Ishikawa (cell line): ENCODE measurements at regions not wholly inside any gene's neighbourhood (a gene's known extent, or its start where the extent isn't known, plus 50 kb on each side); places are given as distances from the start of the nearest gene placed in this dataset.

ENCODE experiments used
- CEBPB ChIP-seq: IDR thresholded peaks from 2 replicates; pipeline ENCODE4 v1.6.1; 2012
- CREB1 ChIP-seq: IDR thresholded peaks from 2 replicates; pipeline ENCODE4 v1.6.1; 2012; ENCODE audit warnings: low read depth
- EGR1 ChIP-seq: IDR thresholded peaks from 2 replicates; pipeline ENCODE4 v1.6.1; 2012
- EP300 ChIP-seq: IDR thresholded peaks from 2 replicates; pipeline ENCODE4 v1.6.1; 2012; ENCODE audit warnings: borderline replicate concordance
- FOXM1 ChIP-seq: IDR thresholded peaks from 2 replicates; pipeline ENCODE4 v1.6.1; 2012; ENCODE audit warnings: low read depth, borderline replicate concordance
- NFIC ChIP-seq: IDR thresholded peaks from 2 replicates; pipeline ENCODE4 v1.6.1; 2012
- RAD21 ChIP-seq: IDR thresholded peaks from 2 replicates; pipeline ENCODE4 v1.6.1; 2012; ENCODE audit warnings: low read depth
- TAF1 ChIP-seq: IDR thresholded peaks from 2 replicates; pipeline ENCODE4 v1.6.1; 2012; ENCODE audit warnings: low read depth, mild to moderate bottlenecking
- TCF12 ChIP-seq: IDR thresholded peaks from 2 replicates; pipeline ENCODE4 v1.6.1; 2012; ENCODE audit warnings: low read depth
- TEAD4 ChIP-seq: IDR thresholded peaks from 2 replicates; pipeline ENCODE4 v1.6.1; 2012
- USF1 ChIP-seq: IDR thresholded peaks from 2 replicates; pipeline ENCODE4 v1.6.1; 2012
- YY1 ChIP-seq: IDR thresholded peaks from 2 replicates; pipeline ENCODE4 v1.6.1; 2012; ENCODE audit warnings: low read depth
- ZBTB7A ChIP-seq: IDR thresholded peaks from 2 replicates; pipeline ENCODE4 v1.6.1; 2012; ENCODE audit warnings: low read depth
- TF ChIP-seq, protein P1 (sequence below): IDR thresholded peaks from 2 replicates; pipeline ENCODE4 v1.6.1; 2012; ENCODE audit warnings: low read depth, mild to moderate bottlenecking
- TF ChIP-seq, protein P2 (sequence below): IDR thresholded peaks from 2 replicates; pipeline ENCODE4 v1.6.1; 2012

- peak; percentile 42 for TF ChIP-seq RAD21
- TF ChIP-seq, protein P1, sequence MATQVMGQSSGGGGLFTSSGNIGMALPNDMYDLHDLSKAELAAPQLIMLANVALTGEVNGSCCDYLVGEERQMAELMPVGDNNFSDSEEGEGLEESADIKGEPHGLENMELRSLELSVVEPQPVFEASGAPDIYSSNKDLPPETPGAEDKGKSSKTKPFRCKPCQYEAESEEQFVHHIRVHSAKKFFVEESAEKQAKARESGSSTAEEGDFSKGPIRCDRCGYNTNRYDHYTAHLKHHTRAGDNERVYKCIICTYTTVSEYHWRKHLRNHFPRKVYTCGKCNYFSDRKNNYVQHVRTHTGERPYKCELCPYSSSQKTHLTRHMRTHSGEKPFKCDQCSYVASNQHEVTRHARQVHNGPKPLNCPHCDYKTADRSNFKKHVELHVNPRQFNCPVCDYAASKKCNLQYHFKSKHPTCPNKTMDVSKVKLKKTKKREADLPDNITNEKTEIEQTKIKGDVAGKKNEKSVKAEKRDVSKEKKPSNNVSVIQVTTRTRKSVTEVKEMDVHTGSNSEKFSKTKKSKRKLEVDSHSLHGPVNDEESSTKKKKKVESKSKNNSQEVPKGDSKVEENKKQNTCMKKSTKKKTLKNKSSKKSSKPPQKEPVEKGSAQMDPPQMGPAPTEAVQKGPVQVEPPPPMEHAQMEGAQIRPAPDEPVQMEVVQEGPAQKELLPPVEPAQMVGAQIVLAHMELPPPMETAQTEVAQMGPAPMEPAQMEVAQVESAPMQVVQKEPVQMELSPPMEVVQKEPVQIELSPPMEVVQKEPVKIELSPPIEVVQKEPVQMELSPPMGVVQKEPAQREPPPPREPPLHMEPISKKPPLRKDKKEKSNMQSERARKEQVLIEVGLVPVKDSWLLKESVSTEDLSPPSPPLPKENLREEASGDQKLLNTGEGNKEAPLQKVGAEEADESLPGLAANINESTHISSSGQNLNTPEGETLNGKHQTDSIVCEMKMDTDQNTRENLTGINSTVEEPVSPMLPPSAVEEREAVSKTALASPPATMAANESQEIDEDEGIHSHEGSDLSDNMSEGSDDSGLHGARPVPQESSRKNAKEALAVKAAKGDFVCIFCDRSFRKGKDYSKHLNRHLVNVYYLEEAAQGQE = no peak
Measured at GRCh38 chr7:46685051-46685450, 764.0 kb upstream of the IGFBP3 start.

- no peak for TF ChIP-seq TEAD4
Measured at GRCh38 chr7:46682836-46683624, 762.0 kb upstream of the IGFBP3 start.

DNA sequence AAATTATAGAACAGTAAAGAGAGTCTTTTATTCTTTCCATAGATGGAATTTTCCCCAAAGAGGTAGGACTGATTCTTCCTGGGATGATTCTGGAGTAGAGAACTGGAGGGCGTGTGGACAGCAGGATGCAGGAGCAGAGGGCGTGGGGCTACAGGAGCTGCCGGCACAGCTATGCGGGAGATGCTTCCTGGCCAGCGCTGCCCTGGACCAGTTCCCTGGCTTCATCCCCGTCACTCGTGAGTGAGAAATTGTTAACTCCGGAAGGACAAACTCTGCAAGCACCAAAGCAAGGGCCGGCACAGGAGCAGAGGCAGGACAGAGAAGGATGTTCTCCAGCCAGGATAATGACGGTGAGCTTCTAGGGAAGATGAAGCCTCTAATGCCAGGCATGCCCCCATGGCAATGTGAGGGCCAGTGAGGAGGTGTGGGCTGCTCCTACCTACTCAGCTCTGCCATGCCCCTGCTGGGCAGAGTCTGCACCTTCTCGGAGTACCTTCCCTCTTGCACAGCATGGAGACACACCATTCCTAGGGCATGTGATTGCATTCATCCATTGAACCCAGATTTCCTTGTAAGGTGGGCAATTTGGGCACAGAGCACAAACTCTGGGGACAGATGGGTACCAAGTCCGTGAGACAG is 760.9 kb upstream of the IGFBP3 start:
- TF ChIP-seq USF1 = no peak
- TF ChIP-seq CREB1 = no peak
- no peak for TF ChIP-seq ZBTB7A
- TF ChIP-seq CEBPB = no peak
- TF ChIP-seq NFIC = no peak
- TF ChIP-seq TEAD4 = no peak
- TF ChIP-seq YY1 = no peak
- TF ChIP-seq, protein P2, sequence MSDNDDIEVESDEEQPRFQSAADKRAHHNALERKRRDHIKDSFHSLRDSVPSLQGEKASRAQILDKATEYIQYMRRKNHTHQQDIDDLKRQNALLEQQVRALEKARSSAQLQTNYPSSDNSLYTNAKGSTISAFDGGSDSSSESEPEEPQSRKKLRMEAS = no peak

GRCh38 chr7:46680147-46680546 is 759.1 kb upstream of the IGFBP3 start:
- TF ChIP-seq, protein P2 = no peak
- no peak for TF ChIP-seq TAF1
- no peak for TF ChIP-seq EP300
- no peak for TF ChIP-seq EGR1
- TF ChIP-seq FOXM1 = no peak
- TF ChIP-seq TCF12 = no peak
- TF ChIP-seq USF1 = no peak
- no peak for TF ChIP-seq ZBTB7A
- no peak for TF ChIP-seq TEAD4
- TF ChIP-seq, protein P1 = no peak
- no peak for TF ChIP-seq CREB1
- TF ChIP-seq RAD21 = no peak
- no peak for TF ChIP-seq CEBPB
- no peak for TF ChIP-seq YY1
- TF ChIP-seq NFIC = no peak

GRCh38 chr7:46679671-46680070 is 758.6 kb upstream of the IGFBP3 start:
- no peak for TF ChIP-seq TCF12
- no peak for TF ChIP-seq FOXM1
- TF ChIP-seq, protein P2 = no peak
- TF ChIP-seq YY1 = no peak

DNA sequence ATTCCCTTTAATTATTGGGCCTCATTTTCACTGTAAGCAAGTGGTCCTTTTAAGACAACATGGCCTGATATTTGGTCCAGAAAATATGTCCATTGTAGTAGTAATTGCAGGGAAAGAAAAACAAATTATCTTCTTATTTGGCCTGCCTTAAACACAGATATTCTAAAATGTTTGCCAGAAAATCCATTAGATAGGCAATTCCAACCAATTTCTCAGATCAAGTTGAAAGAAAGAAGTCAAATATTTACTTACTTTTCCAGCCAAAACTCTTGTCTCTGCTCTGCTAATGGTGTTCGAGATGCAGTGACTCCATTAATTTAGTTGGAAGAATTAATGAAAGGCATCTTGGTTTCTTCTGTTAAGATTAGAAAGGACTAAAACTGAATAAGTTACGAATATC is 757.3 kb upstream of the IGFBP3 start:
- TF ChIP-seq USF1 = no peak
- no peak for TF ChIP-seq EGR1
- TF ChIP-seq CREB1 = no peak
- no peak for TF ChIP-seq ZBTB7A
- no peak for TF ChIP-seq CEBPB
- no peak for TF ChIP-seq EP300
- no peak for TF ChIP-seq FOXM1
- no peak for TF ChIP-seq NFIC
- no peak for TF ChIP-seq RAD21
- no peak for TF ChIP-seq YY1
- TF ChIP-seq TAF1 = no peak
- no peak for TF ChIP-seq TEAD4
